ENCODE measurements at regions not wholly inside any gene's neighbourhood (a gene's known extent, or its start where the extent isn't known, plus 50 kb on each side); places are given as distances from the start of the nearest gene placed in this dataset.

DNA sequence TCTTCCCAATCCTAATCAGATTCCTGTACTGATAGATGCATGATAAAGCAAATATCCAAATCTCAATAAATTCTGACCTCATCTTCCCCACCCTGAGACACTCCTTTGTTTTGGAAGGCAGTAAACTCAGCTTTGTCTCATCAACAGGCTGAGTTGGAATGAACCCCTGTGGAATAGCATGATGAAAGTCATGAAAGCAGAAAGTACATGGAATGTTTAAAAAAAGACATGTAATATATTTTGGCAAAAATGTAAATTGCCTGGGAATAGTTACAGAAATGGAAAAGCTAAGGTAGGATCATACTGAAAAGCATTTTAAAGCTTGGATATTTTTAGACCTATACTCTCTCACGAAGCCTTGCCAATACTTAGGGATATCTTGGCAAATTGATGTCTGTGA lies 468.7 kb upstream of the CDH7 start (continued):
- TF ChIP-seq ZNF142 (CRISPR knock-in tag; IDR thresholded peaks at IDR 0.05) (no peak), KDM1A (CRISPR knock-in tag; IDR thresholded peaks at IDR 0.05) (no peak)

- H3K27me3 ChIP-seq (ENCODE audit: control insufficient read depth in 1 of 2, insufficient read depth in 2 of 2, low read length in 2 of 2): no peaks in the 10 kb centered on the region
- CTCF ChIA-PET (ENCODE audit: low intra/inter-chr PET ratio, low total read pairs): no interaction called here
- H3K27ac ChIP-seq (ENCODE audit: extremely low read length, insufficient read depth, low read length): no peak overlapping the region
- H3K9ac ChIP-seq (ENCODE audit: insufficient read depth, low read depth, low read length): no peak overlapping the region
- no TSS peak for BruUV-seq (replicated peaks)
- H2AFZ ChIP-seq (ENCODE audit: low read length): no peak overlapping the region
- 47% methylated on average over 4 of the region's 4 CpGs for WGBS (ENCODE audit: low lambda C conversion rate)
- intact Hi-C loops (cut with micrococcal nuclease; ENCODE audit: unreplicated experiment) (no loop called here), in situ Hi-C loops (cut with HindIII; ENCODE audit: extremely low pct_ligation_motif_present, low pct_unique_long_range_greater_than_20kb) (no loop called here)
- POLR2A ChIA-PET: no interaction called here
- no peak for FAIRE-seq
- peak overlapping the region in 1 of 3 experiments; percentile 51; a peak in 1 of 6 replicates for H3K4me3 ChIP-seq (replicated peaks in 1 of 3; ENCODE audit: insufficient read depth in 1 of 3, low read depth in 2 of 3, low read length in 3 of 3)
- no peaks in the 10 kb centered on the region for H4K20me1 ChIP-seq (ENCODE audit: insufficient read depth, low read length)
- H3K36me3 ChIP-seq (replicated peaks in 1 of 2; ENCODE audit: control insufficient read depth in 1 of 2, insufficient read depth in 2 of 2, low read length in 2 of 2): no peaks in the 10 kb centered on the region
- H3K79me2 ChIP-seq (ENCODE audit: insufficient read depth, low read length): no peaks in the 10 kb centered on the region
- no peak for DNase-seq (ENCODE audit: low spot score)
- no peaks in the 10 kb centered on the region for H3K9me3 ChIP-seq (ENCODE audit: low read length)
- peak overlapping the region; percentile 59 for H3K4me2 ChIP-seq (ENCODE audit: low read depth, low read length)
- ATAC-seq: peak; percentile 62
- H3K4me1 ChIP-seq (ENCODE audit: insufficient read depth, low read length): no peaks in the 10 kb centered on the region
- TF ChIP-seq, protein P1, sequence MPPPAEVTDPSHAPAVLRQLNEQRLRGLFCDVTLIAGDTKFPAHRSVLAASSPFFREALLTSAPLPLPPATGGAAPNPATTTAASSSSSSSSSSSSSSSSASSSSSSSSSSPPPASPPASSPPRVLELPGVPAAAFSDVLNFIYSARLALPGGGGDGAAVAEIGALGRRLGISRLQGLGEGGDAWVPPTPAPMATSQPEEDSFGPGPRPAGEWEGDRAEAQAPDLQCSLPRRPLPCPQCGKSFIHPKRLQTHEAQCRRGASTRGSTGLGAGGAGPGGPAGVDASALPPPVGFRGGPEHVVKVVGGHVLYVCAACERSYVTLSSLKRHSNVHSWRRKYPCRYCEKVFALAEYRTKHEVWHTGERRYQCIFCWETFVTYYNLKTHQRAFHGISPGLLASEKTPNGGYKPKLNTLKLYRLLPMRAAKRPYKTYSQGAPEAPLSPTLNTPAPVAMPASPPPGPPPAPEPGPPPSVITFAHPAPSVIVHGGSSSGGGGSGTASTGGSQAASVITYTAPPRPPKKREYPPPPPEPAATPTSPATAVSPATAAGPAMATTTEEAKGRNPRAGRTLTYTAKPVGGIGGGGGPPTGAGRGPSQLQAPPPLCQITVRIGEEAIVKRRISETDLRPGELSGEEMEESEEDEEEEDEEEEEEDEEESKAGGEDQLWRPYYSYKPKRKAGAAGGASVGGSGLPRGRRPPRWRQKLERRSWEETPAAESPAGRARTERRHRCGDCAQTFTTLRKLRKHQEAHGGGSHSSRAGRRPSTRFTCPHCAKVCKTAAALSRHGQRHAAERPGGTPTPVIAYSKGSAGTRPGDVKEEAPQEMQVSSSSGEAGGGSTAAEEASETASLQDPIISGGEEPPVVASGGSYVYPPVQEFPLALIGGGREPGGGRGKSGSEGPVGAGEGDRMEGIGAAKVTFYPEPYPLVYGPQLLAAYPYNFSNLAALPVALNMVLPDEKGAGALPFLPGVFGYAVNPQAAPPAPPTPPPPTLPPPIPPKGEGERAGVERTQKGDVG (CRISPR knock-in tag; IDR thresholded peaks at IDR 0.05; ENCODE audit: borderline replicate concordance): no peak
- TF ChIP-seq ZNF598 (CRISPR knock-in tag; IDR thresholded peaks at IDR 0.05; ENCODE audit: borderline replicate concordance): no peak
- TF ChIP-seq SP140L (CRISPR knock-in tag; IDR thresholded peaks at IDR 0.05; ENCODE audit: borderline replicate concordance): no peak
- TF ChIP-seq ZBTB37 (CRISPR knock-in tag; IDR thresholded peaks at IDR 0.05): no peak
- TF ChIP-seq NAIF1 (CRISPR knock-in tag; IDR thresholded peaks at IDR 0.05; ENCODE audit: borderline replicate concordance): no peak
- no peak for TF ChIP-seq GATAD2A (CRISPR knock-in tag; IDR thresholded peaks at IDR 0.05)
These were observed 471.0 kb upstream of the CDH7 start for GRCh38 chr18:65279668-65280305.
